HG03045 (cell line): ENCODE measurements at regions not wholly inside any gene's neighbourhood (a gene's known extent, or its start where the extent isn't known, plus 50 kb on each side); places are given as distances from the start of the nearest gene placed in this dataset.

ENCODE experiments used
- ATAC-seq: cut with Tn5 transposase; IDR thresholded peaks from one replicate; pipeline ENCODE4 v1.9.1; 2021; ENCODE audit warnings: mild to moderate bottlenecking, moderate library complexity; ENCODE audit not compliant: unreplicated experiment

DNA sequence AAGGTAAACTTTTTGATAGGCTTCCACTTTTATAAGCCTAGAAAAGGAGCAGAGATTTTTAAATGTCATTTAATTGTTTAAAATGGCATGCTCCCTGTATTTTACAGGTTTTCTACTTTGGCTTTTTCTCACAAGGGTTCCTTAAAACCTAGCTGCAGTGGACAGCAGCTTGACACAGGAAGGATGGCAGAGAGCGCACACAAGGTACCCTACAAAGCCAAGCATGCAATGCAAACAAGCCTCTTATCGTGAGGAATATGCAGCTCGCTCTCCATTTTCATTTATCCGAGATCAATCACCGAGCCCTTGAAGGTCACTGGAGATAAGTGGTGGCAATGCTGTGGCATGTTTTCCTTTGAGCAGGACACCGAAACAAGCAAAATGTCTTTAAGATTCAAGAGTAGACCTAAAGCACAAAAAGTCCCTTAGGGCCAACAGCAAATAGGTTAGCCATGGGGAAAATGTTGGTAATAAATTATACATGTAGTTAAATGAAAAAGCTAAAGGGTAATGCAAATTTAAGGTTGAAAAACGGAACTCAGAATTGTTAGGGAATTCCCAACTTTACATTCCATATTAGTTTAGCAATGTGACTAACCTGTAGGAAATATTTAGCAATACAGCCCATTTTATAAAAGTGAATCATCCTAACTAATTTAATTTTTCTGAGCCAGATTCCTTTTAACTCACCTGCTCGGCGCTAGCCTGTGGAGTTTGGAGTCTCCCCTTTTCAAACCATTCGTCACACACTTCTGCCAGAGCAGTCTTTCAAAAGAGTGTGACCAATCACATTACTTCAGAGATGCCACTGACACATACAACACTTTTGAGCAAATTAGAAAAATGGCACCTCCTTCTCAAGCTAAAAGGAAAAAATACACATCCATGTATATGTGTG, 337.9 kb upstream of the PKDCC start:
- no peak for ATAC-seq

DNA sequence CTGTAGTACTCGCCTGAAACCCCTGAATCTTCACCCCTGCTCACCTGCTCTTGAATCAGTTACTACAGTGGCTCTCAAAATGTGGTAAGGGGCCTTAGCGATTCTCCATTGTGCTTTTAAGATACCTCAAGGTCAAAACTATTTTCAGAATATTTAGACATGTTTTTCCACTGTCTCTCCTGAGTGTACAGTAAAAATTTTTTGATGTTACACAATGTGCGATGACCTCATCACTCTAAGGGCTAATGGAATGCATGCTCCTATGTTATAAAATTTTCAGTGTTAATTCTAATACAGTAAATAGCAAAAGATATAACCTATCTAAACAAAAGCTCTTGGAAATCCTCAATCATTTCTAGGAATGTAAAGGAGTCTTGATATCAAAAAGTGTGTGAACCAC, 336.9 kb upstream of the PKDCC start:
- ATAC-seq: no peak

DNA sequence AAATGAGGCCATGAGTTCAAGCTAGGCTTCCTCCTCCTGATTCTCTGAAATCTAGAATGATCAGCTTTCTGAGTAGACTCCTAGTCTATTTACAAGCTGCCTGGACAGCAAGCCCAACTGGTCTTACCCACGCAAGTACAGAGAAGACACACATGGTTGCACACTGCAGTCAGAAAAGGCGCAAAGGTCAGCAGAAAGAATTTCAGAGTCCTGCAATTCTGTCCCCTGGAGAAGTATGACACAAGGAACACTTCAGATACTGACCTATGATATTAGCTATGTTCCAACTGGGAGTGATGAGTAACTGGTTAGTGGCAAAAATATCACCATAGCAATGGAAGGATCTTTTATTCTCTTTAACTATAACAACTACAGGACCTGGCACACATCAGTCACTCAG, 336.1 kb upstream of the PKDCC start:
- ATAC-seq: no peak

GRCh38 chr2:41716497-41716896, 331.3 kb upstream of the PKDCC start:
- no peak for ATAC-seq

DNA sequence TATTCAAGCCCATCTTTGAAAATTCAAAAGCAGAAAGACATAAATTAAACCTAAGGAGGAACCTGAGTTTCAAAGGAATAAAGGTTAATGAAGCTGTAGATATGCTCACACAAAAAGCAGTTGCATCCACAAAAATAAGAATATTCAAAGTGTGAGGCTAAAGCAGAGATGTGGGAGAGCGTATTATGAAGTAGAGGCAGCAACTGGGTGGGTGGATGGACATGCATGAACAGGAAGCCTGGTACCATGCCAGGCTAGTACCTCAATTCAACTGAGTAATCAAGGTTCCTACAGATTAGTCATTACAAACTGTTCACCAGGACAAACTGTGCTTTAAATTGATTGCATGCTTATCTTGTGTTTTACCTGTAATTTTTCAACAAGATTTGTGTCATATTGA, 330.0 kb upstream of the PKDCC start:
- ATAC-seq: no peak

GRCh38 chr2:41718705-41719104, 329.1 kb upstream of the PKDCC start:
- ATAC-seq: no peak

DNA sequence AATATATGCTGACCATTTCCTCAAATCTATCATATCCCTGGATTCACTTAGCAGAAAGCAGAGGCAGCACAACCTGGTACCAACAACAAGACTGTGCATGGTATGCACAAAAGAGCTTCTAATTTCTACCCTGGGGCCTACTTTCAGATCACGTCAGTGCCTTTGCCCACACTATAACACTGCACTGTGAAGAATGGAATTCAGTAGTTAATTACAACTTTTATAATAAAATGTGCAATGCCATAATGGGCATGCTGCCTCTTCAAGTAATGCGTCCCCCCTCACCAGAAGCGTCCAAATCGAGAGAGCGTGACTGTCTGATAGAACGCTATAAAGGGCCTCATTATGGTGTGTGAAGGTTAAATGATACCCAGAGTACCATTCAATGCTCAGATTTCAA, 328.1 kb upstream of the PKDCC start:
- ATAC-seq: no peak

- ATAC-seq: peak; percentile 44
These were observed 327.2 kb upstream of the PKDCC start for GRCh38 chr2:41720331-41721251.

DNA sequence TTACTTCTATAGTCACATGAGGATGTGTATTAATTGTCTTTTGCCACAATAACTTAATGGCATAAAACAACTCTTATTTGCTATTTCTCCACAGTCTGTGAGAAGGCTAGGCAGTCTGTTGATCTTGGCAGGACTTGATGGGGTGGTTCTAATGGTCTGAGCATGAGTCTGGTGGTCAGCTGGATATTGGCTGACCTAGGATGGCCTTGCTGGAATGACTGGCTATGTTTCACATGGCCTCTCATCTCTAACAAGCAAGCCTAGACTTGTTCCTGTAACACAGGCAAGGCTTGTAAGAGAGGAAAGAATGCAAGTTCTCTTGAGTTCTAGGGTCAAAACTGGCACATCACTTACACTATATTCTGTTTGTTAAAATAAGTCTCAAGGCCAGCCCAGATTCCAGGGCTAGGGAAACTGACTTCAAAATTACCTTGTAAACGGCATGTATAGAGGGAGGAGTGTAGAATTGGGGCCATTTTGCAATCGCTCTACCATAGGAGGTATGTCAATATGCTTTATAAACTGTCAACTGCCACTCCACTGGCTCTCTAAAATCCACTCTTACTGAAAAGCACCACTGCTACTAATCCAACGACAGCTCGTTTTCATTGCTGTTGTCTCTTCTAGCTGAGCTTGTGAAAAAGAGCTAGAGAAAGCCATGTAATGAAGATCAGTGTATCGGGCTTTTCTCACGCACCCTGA, 325.0 kb upstream of the PKDCC start:
- no peak for ATAC-seq

GRCh38 chr2:41723526-41723925, 324.3 kb upstream of the PKDCC start:
- ATAC-seq: no peak

DNA sequence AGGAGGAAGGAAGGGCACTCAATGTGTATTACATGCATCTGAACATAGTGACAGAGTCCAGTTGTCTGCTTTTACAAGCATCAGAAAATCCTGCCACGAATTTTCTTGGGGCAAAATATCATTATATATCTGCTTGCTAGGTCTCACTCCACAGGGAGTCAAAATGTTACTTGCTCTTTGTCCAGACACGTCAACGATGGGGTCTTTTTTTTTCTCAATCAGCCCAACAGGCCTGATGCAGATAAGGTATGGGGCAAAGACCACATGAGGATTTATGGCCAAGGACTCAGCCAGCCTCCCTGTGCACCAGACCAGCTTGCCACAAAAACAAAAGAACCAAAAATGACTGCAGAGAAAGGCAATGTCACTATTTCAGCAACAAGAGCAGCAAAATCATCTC, 323.4 kb upstream of the PKDCC start:
- no peak for ATAC-seq

GRCh38 chr2:41725901-41726300, 321.9 kb upstream of the PKDCC start:
- ATAC-seq: no peak

- ATAC-seq: no peak
These were observed 321.5 kb upstream of the PKDCC start for GRCh38 chr2:41726364-41726763.

DNA sequence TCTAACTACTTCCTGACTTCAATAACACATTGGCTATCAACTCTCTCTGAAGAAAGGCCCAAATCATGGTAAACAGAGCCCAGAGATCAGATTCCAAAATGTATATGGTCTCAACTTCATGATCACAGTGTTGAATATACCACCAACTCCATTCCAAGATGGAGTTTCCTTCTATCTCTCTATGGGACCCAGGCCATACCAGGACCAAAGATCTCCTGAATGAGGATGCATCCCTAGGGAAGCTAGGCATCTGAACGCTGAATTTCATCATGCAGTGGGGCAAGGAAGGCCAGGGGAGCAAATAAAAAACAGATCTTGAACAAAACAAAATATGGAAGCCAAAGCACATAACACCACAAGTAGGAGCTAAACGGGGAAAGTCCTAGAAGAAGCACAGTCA, 320.7 kb upstream of the PKDCC start:
- no peak for ATAC-seq

GRCh38 chr2:41727711-41728110, 320.1 kb upstream of the PKDCC start:
- no peak for ATAC-seq

DNA sequence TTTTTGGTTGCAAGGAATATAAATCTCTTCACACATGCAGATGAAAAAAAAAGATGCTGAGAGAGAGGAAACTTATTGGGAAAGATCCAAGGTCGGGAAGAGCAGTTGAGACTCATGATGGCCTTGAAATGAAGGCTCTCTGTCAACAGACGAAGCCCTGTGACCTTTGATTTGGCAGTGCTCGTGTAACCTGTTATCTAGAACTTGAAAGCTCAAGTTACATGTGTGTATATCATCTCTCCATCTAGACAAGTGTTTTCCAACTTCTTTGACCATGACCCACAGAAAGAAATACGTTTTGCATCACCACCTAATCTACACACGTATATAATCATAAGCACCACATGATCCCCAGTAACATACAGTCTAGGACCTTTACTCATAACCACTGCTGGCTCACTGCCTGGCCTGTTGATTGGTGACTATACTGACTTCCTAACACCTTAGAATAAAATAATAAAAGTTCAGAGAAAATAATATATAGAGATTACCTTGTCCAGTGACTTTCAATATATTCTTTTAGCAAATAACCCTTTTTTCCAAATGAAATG, 319.0 kb upstream of the PKDCC start:
- no peak for ATAC-seq

GRCh38 chr2:41729800-41730364, 317.9 kb upstream of the PKDCC start:
- no peak for ATAC-seq

DNA sequence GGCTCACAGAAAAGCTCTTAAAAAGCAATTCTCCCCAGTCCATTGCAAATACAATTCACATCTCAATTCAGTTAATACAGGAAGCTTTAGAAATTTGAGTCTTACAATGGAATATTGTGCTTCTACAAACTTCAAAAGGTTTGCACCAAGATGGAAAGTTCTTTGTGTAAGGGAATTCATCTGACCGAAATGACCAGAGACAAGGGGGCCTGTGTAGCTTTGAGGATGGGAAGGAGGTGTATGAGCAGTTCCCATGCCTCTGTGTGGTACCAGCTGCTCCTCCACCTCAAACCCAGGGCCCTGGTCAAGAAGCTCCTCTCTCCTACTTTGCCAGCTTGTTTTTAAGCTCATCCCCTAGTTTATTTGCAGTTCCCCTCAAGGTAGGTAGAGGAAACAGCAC, 312.8 kb upstream of the PKDCC start:
- ATAC-seq: no peak

DNA sequence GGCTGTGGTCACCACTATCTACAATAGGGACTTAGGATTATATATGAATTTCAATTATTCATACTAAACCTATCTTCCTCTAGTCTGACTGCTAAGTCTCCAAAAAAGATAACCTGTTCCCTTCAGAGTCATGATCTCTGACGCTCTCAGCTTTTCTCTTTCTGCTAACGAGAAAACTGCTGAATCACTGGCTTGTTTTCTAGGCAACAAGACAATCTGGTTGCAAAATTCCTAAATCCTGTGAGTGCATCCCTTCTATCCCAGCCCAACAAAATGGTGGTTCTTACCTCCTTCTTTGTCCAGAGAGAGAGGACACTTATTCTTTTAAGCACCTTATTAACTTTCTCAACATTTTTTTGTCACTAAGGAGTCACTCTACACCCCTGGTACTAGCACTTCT, 312.3 kb upstream of the PKDCC start:
- ATAC-seq: no peak

DNA sequence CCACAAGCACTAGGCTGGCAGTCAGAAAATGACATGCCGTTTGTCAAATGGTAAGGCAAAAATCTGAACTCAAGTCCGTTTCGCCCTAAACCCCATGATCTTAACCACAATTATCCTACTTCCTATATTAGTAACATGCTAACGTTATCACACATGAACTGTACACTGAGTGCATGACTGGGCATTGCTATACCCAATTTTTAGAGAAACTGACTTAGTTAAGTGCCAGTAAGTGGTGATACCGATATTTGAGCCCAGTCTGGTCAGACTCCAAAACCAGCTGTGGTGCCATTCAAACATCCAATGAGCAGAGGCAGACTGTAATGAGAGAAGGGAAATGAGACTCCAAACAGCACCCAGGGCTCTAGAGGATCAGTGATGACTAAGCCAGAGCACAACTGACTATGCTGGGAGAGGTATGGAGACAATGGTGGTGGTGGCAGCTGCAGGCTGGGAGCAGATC, 311.7 kb upstream of the PKDCC start:
- ATAC-seq: peak; percentile 71

DNA sequence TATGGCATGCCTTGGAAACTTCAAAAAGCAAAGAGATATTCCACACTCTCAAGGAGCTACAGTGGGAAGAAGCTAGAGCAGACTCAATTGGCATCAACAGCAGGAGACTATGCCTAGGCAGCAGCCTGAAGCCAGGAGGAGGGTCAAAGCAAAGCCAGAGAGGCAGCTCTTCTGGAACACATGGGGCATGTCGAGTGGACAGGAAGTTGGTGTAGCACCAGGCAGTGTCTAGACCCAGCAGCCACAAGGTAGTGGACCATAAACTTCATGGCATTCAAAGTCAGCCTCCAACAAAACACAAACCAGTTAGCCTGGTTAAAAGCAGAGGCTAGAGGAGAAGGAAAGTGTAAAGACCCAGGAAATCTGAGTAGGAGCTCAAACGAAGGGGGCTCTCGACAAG, 311.2 kb upstream of the PKDCC start:
- ATAC-seq: peak; percentile 18
